ENCODE measurements at regions not wholly inside any gene's neighbourhood (a gene's known extent, or its start where the extent isn't known, plus 50 kb on each side); places are given as distances from the start of the nearest gene placed in this dataset.

GRCh38 chr19:28500982-28501630, 711.8 kb downstream of the UQCRFS1 start:
- DNase-seq (ENCODE audit: extremely low read depth in 1 of 11, low read depth in 9 of 11, low spot score in 4 of 11): no peak

DNA sequence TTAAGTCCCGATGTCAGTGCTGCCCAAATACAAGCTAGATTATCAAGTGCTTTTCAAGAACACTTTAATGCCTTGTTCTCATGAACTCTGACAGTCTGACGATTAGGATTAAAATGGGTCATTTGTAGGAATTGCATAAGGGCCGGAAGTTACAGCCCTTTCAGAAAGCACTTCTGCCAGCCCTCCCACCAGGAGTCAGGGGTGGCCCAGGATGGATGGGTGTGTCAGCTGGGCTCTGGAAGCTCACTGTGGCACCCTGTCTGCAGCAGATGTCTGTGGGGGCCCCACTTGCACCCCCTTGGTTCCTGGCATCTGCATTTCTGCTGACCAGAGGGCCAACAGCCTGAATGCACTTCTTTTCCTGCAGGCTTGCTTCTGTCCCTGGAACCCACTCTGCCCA, 712.7 kb downstream of the UQCRFS1 start:
- no peak for DNase-seq (ENCODE audit: extremely low read depth in 1 of 11, low read depth in 9 of 11, low spot score in 4 of 11)

DNA sequence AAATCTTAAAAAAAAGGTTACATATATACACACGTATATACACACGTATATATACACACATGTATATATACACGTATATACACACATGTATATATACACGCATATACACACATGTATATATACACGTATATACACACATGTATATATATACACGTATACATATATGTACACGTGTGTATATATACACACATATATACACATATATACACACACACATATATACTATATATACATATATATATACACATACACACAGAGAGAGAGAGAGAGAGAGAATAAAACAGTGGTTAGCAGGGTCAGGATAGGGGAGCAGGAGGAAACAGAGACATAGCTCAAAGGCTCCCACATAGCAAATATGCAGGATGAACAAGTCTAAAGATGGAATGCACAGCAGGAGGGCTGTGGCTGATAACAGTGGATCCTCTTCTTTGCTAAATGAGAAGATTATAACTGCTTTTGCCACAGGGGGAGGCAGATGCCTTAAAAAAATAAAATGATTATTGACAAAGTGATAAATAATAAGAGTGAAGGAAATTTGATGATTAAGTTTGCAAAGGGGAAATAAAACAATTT, 714.5 kb downstream of the UQCRFS1 start:
- DNase-seq (ENCODE audit: extremely low read depth in 1 of 11, low read depth in 9 of 11, low spot score in 4 of 11): no peak

GRCh38 chr19:28497887-28498286, 715.1 kb downstream of the UQCRFS1 start:
- no peak for DNase-seq (ENCODE audit: extremely low read depth in 1 of 11, low read depth in 9 of 11, low spot score in 4 of 11)

DNA sequence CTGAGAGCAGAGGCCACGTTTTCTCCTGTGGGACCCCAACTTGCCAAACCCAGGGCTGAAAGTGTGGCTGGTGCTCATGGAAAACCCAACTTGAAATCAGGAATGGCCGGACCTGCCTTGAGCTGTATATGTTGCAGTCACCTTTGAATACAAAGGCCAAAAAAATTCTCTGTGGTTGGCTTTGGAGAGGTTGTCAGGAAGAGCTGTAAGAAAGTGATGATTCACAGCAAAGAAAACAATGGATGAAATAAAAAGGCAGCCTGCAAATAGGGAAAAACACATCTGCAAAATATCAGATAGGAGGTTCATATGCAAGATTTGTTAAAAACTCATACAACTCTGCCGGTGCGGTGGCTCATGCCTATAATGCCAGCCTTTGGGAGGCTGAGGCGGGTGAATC, 715.8 kb downstream of the UQCRFS1 start:
- no peak for DNase-seq (ENCODE audit: extremely low read depth in 1 of 11, low read depth in 9 of 11, low spot score in 4 of 11)

- no peak for DNase-seq (ENCODE audit: extremely low read depth in 1 of 11, low read depth in 9 of 11, low spot score in 4 of 11)
Measured at GRCh38 chr19:28495046-28495445, 717.9 kb downstream of the UQCRFS1 start.

DNA sequence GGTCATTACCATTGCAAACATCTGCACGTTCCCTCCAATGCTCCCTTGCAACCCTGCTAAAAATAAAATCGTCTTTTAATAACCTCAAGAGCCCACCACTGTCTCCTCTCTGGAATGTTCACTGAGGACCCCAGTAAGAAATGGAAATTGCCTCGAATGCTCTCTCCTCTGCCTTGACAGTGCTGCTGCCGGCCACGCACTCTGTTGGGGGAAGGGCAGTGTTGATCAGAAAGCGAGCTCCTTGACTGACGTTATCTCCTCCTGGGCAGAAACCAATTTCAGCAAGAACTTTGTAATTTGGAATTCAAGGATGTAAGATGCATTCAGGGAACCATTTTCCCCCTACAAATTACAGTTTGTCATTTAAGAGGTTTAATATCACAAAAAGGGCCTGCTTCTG, 718.5 kb downstream of the UQCRFS1 start:
- DNase-seq (ENCODE audit: extremely low read depth in 1 of 11, low read depth in 9 of 11, low spot score in 4 of 11): no peak

DNA sequence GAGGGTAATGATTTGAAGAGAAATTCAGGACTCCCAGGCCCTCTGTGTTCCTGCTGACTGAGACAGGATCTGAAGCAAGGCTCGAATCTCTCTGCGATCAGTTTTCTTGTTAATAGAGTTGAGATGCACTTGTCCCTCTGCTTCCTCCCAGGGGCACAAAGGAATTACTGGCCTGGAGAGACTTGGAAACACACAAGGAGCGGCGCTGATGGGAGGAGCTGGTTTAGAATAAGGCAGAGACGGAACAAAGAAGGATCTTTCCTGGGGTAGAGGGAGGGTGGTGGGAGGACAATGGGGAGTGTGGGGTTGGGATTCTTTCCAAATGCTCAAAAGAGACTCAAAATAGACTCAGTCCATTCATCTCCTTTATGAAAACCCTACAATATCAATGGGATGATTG, 719.1 kb downstream of the UQCRFS1 start:
- no peak for DNase-seq (ENCODE audit: extremely low read depth in 1 of 11, low read depth in 9 of 11, low spot score in 4 of 11)

- DNase-seq (ENCODE audit: extremely low read depth in 1 of 11, low read depth in 9 of 11, low spot score in 4 of 11): no peak
Measured at GRCh38 chr19:28492621-28493020, 720.3 kb downstream of the UQCRFS1 start.

- no peak for DNase-seq (ENCODE audit: extremely low read depth in 1 of 11, low read depth in 9 of 11, low spot score in 4 of 11)
Measured at GRCh38 chr19:28492201-28492600, 720.8 kb downstream of the UQCRFS1 start.

- no peak for DNase-seq (ENCODE audit: extremely low read depth in 1 of 11, low read depth in 9 of 11, low spot score in 4 of 11)
Measured at GRCh38 chr19:28489776-28490175, 723.2 kb downstream of the UQCRFS1 start.

GRCh38 chr19:28489126-28489660, 723.8 kb downstream of the UQCRFS1 start:
- DNase-seq (ENCODE audit: extremely low read depth in 1 of 11, low read depth in 9 of 11, low spot score in 4 of 11): no peak

DNA sequence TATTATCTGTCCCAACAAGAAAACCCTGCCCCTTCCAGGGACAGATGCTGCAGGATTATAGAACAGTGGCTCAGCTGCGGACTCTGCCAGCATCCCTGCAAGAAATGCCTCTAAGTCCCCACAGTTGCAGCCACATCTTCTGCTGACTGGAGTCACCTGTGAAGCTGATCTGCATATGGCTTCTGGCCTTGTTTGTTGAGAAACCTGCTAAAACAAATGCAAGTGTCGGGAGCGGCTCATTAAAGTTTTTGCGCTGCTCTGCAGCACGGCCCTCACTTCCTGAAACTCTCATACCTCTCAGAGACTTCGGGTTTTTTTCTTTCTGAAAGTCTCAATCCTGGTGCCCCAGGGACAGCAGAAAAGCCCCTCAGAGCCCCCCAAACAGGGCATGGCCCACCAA, 725.0 kb downstream of the UQCRFS1 start:
- no peak for DNase-seq (ENCODE audit: extremely low read depth in 1 of 11, low read depth in 9 of 11, low spot score in 4 of 11)

DNA sequence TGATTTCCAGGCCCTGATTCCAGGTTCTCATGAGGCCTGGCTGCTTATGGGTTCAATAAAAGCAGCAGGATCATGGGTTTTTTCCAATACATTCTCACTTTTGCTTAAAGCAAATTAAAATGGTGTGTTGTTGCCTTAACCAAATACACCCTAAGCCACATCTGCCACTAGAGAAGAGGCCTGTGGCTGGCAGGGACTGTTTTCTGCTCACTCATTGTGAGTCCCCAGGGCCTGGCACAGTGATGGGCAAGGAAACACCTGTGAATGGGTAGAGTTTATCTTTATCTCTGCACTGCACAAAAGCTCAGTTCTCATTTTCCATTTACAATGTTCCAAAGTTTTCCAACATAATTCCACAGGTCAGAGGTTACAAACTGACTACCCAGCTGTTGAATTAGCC, 726.0 kb downstream of the UQCRFS1 start:
- no peak for DNase-seq (ENCODE audit: extremely low read depth in 1 of 11, low read depth in 9 of 11, low spot score in 4 of 11)

DNA sequence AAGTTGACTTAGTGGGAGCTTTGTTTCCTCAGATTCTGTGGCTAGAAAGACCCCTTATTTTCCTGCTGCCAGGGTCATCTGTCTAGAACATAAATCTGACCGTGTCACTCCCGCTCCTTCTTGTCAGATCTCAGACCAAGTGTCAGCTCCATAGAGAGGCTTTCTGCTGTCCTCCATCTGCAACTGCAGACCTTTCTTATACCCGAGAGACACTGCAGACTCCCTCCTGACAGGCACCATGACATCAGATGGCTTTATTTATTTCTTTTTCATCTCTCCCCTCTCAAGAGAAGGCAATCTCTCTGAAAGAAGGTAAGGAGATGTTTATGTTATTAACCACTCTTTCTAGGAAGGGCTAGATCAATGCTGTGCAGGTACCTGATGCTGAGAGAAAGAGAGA, 726.5 kb downstream of the UQCRFS1 start:
- DNase-seq (ENCODE audit: extremely low read depth in 1 of 11, low read depth in 9 of 11, low spot score in 4 of 11): no peak

DNA sequence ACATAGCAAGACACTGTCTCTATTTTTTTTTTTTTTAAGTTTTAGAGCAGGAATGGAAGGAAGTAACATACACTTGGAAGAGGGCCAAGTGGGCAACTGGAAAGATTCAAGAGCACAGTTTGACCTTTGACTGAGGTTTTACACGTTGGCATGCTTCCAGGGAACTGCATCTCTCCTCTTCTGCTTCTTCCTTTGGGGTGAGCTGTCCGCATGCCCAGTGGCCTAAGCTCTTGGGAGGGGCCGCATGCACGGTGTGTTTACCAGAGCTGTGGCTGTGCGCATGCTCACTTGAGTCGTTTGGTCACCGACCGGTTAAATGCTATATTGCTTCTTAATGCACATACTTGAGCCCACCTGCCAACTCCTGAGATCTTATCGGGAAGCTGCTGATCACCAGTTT, 727.7 kb downstream of the UQCRFS1 start:
- DNase-seq (ENCODE audit: extremely low read depth in 1 of 11, low read depth in 9 of 11, low spot score in 4 of 11): no peak

DNA sequence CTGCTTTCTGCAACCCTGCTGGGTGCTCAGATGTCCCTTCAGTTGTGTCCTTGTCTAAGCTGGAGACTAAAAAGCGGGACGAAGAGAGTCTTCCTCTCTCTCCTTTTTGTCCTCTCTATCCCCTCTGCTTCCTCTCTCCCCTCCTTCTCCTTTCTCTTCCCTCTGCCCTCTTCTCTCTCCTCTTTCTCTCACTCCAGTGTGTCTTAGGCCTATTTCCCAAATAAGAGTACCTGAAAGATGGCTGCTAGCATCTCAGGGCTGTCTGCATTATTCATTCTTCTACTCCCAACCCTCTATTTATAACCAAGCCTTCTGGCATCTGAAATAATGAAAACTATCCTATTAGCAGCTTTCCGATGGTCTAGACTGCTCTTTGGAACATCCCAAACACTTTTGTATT, 729.8 kb downstream of the UQCRFS1 start:
- DNase-seq (ENCODE audit: extremely low read depth in 1 of 11, low read depth in 9 of 11, low spot score in 4 of 11): no peak

- no peak for DNase-seq (ENCODE audit: extremely low read depth in 1 of 11, low read depth in 9 of 11, low spot score in 4 of 11)
Measured at GRCh38 chr19:28482221-28482620, 730.7 kb downstream of the UQCRFS1 start.

GRCh38 chr19:28481674-28482073, 731.3 kb downstream of the UQCRFS1 start:
- DNase-seq (ENCODE audit: extremely low read depth in 1 of 11, low read depth in 9 of 11, low spot score in 4 of 11): no peak

DNA sequence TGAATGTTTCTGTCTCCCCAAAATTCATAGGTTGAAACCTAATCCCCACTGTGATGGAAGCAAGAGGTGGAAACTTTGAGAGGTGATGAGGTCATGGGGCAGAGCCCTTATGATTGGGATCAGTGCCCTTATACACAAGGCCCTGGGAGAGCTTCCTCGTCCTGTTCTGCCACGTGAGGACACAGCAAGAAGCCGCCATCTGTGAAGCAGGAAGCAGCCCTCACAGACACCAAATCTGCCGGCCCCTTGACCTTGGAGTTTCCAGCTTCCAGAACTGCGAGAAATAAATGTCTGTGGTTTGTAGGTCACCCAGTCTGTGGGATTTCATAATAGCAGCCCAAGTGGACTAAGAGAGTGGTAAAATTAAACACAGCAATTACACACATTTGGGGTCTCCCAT, 737.4 kb downstream of the UQCRFS1 start:
- no peak for DNase-seq (ENCODE audit: extremely low read depth in 1 of 11, low read depth in 9 of 11, low spot score in 4 of 11)

GRCh38 chr19:28472843-28473242, 740.1 kb downstream of the UQCRFS1 start:
- no peak for DNase-seq (ENCODE audit: extremely low read depth in 1 of 11, low read depth in 9 of 11, low spot score in 4 of 11)
